Uterus (tissue), 2 donors: ENCODE measurements at regions not wholly inside any gene's neighbourhood (a gene's known extent, or its start where the extent isn't known, plus 50 kb on each side); places are given as distances from the start of the nearest gene placed in this dataset.

Experiments used
- POLR2A ChIP-seq, 2 donors: fragments of 450-650 bp; IDR thresholded peaks; one replicate each; pipeline ENCODE4 v1.6.1; 2016; ENCODE audit warnings: antibody characterized with exemption in 2 of 2, mild to moderate bottlenecking in 1 of 2, moderate library complexity in 1 of 2
- TF ChIP-seq, protein P1 (sequence below), 4 experiments: fragments of 200-600 bp in 2 of 4; fragments of 450-650 bp in 2 of 4; sonication (generic) in 2 of 4; IDR thresholded peaks; one replicate each; pipeline ENCODE4 v1.5.1; 2016 to 2019; ENCODE audit warnings: antibody characterized with exemption in 4 of 4, mild to moderate bottlenecking in 2 of 4, moderate library complexity in 1 of 4

DNA sequence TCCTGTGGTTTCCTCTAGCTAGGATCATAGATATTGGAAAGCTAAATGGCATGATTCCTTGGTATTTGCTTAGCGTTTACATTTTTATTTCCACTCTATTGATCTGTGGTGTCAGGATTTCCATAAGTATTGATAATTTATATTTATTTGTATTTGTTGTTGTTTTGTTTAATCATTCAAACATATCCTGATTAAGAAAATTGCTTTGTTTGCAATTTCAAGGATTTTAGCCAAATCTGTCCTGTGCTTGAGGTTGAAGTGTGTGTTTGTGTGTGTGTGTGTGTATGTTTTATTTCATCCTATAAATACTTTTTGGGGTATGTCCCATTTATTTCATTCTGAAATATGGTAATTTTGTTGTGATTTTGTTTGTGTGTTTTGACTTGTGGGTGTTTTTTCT lies 1884.1 kb upstream of the CDH6 start:
- TF ChIP-seq, protein P1, sequence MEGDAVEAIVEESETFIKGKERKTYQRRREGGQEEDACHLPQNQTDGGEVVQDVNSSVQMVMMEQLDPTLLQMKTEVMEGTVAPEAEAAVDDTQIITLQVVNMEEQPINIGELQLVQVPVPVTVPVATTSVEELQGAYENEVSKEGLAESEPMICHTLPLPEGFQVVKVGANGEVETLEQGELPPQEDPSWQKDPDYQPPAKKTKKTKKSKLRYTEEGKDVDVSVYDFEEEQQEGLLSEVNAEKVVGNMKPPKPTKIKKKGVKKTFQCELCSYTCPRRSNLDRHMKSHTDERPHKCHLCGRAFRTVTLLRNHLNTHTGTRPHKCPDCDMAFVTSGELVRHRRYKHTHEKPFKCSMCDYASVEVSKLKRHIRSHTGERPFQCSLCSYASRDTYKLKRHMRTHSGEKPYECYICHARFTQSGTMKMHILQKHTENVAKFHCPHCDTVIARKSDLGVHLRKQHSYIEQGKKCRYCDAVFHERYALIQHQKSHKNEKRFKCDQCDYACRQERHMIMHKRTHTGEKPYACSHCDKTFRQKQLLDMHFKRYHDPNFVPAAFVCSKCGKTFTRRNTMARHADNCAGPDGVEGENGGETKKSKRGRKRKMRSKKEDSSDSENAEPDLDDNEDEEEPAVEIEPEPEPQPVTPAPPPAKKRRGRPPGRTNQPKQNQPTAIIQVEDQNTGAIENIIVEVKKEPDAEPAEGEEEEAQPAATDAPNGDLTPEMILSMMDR (IDR thresholded peaks at IDR 0.05): no peak
- no peak for TF ChIP-seq POLR2A (IDR thresholded peaks at IDR 0.05)
